ENCODE measurements at regions not wholly inside any gene's neighbourhood (a gene's known extent, or its start where the extent isn't known, plus 50 kb on each side); places are given as distances from the start of the nearest gene placed in this dataset.

- Histone ChIP-seq H3K27ac (no peak overlapping the region), H3K36me3 (no peaks in the 10 kb centered on the region), H3K9me3 (no peaks in the 10 kb centered on the region), H3K4me3 (no peak overlapping the region), H3K4me1 (no peaks in the 10 kb centered on the region), H3K27me3 (peaks cover 20% of the 10 kb centered on the region)
- no peak for ATAC-seq
- DNase-seq, result no peak
- intact Hi-C loops (cut with DNase I), result no loop called here
- TF ChIP-seq CTCF (IDR thresholded peaks at IDR 0.05), result no peak
Measured at GRCh38 chr7:131733604-131734003, 177.2 kb upstream of the PODXL start.

DNA sequence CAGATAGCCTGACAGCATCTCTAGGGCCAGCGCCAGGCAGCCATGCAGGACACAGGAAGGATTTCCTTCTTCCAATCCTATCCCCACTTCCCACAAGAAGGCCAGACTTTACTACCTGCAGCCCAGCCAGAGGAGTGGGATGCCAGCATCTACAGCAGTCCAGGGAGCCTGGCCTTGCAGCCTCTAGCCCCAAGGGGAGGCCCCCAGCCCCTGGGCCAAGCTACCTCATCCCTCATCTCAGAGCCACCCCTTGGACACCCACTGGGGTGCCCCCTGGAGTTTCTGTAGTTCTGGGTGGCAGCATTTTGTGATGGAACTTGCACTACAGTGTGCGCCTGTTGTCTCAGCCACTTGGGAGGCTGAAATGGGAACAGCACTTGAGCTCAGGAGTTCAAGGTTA lies 170.8 kb upstream of the PODXL start:
- Histone ChIP-seq H3K9me3 (no peaks in the 10 kb centered on the region), H3K4me3 (no peak overlapping the region), H3K27ac (no peak overlapping the region), H3K36me3 (no peaks in the 10 kb centered on the region), H3K27me3 (peaks cover 2% of the 10 kb centered on the region), H3K4me1 (no peaks in the 10 kb centered on the region)
- no peak for ATAC-seq
- intact Hi-C loops (cut with DNase I), result no loop called here
- TF ChIP-seq CTCF (IDR thresholded peaks at IDR 0.05), result no peak
- DNase-seq, result no peak

DNA sequence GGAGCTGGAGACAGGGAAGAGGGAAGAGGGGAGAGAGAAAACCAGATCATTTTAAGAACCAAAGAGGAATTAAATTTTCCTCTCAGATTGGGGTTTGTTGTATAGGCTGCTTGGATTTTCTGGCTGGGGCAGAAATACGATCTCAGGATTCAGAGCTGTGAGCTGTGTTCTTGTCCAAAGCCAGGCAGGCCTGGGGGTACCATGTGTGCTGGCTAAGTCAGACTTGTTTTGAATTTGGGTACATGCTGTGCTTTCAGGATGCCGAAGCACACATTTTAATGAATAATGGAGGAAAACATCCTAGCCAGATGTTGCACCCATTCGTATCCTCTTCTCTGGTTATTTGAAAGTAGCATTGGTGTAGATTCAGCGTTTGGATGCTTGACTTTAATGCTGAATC lies 170.3 kb upstream of the PODXL start:
- no peak for DNase-seq
- H3K27ac ChIP-seq, result no peak overlapping the region
- no peaks in the 10 kb centered on the region for H3K4me1 ChIP-seq
- no peak overlapping the region for H3K4me3 ChIP-seq
- TF ChIP-seq CTCF (IDR thresholded peaks at IDR 0.05), result no peak
- no peaks in the 10 kb centered on the region for H3K27me3 ChIP-seq
- no peak for ATAC-seq
- intact Hi-C loops (cut with DNase I), result no loop called here
- no peaks in the 10 kb centered on the region for H3K36me3 ChIP-seq
- no peaks in the 10 kb centered on the region for H3K9me3 ChIP-seq

DNA sequence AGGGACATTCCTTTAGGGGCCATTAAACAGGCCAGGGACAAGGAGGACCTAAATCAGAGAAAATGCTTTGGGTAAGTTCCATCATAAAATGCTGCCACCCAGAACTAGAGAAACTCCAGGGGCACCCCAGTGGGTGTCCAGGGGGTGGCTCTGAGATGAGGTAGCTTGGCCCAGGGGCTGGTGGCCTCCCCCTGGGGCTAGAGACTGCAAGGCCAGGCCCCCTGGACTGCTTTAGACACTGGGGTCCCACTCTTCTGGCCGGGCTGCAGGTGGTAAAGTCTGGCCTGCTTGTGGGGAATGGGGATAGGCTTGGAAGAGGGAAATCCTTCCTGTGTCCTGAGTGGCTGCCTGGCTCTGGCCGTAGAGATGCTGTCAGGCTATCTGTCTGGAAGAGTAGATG lies 169.6 kb upstream of the PODXL start:
- H3K4me1 ChIP-seq, result no peaks in the 10 kb centered on the region
- DNase-seq (no peak), ATAC-seq (no peak)
- H3K27ac ChIP-seq, result no peak overlapping the region
- H3K9me3 ChIP-seq, result no peaks in the 10 kb centered on the region
- intact Hi-C loops (cut with DNase I), result no loop called here
- no peaks in the 10 kb centered on the region for H3K27me3 ChIP-seq
- no peak overlapping the region for H3K4me3 ChIP-seq
- H3K36me3 ChIP-seq, result no peaks in the 10 kb centered on the region
- no peak for TF ChIP-seq CTCF (IDR thresholded peaks at IDR 0.05)

GRCh38 chr7:131724776-131725345 lies 168.4 kb upstream of the PODXL start:
- no peak for TF ChIP-seq CTCF (IDR thresholded peaks at IDR 0.05)
- Histone ChIP-seq H3K27me3 (no peaks in the 10 kb centered on the region), H3K36me3 (no peaks in the 10 kb centered on the region), H3K4me1 (no peaks in the 10 kb centered on the region), H3K27ac (no peak overlapping the region), H3K4me3 (no peak overlapping the region), H3K9me3 (no peaks in the 10 kb centered on the region)
- no peak for ATAC-seq
- DNase-seq, result no peak
- intact Hi-C loops (cut with DNase I), result no loop called here

GRCh38 chr7:131723926-131724325 lies 167.5 kb upstream of the PODXL start:
- no peak for DNase-seq
- H3K9me3 ChIP-seq, result no peaks in the 10 kb centered on the region
- H3K27ac ChIP-seq, result no peak overlapping the region
- no peaks in the 10 kb centered on the region for H3K36me3 ChIP-seq
- no peak overlapping the region for H3K4me3 ChIP-seq
- no peaks in the 10 kb centered on the region for H3K4me1 ChIP-seq
- TF ChIP-seq CTCF (IDR thresholded peaks at IDR 0.05), result no peak
- intact Hi-C loops (cut with DNase I), result no loop called here
- H3K27me3 ChIP-seq, result no peaks in the 10 kb centered on the region
- ATAC-seq, result no peak
